HG03354 (cell line): ENCODE measurements at regions not wholly inside any gene's neighbourhood (a gene's known extent, or its start where the extent isn't known, plus 50 kb on each side); places are given as distances from the start of the nearest gene placed in this dataset.
"Not testable (repeated sequence)": the region's sequence is repeated elsewhere in the genome, so short reads cannot be mapped to it uniquely, and the experiment has no call there.

Source experiments
- ATAC-seq: cut with Tn5 transposase; IDR thresholded peaks from one replicate; pipeline ENCODE4 v1.9.1; 2021; ENCODE audit warnings: mild to moderate bottlenecking; ENCODE audit not compliant: unreplicated experiment, poor library complexity, severe bottlenecking

- no peak for ATAC-seq
These were observed 1156.8 kb upstream of the SEMA6A start for GRCh38 chr5:117731446-117731845.

GRCh38 chr5:117720784-117721183 lies 1146.2 kb upstream of the SEMA6A start:
- not testable (repeated sequence) for ATAC-seq

- ATAC-seq: no peak
These were observed 1144.8 kb upstream of the SEMA6A start for GRCh38 chr5:117719413-117719812.

GRCh38 chr5:117713585-117714198 lies 1139.1 kb upstream of the SEMA6A start:
- ATAC-seq: no peak

DNA sequence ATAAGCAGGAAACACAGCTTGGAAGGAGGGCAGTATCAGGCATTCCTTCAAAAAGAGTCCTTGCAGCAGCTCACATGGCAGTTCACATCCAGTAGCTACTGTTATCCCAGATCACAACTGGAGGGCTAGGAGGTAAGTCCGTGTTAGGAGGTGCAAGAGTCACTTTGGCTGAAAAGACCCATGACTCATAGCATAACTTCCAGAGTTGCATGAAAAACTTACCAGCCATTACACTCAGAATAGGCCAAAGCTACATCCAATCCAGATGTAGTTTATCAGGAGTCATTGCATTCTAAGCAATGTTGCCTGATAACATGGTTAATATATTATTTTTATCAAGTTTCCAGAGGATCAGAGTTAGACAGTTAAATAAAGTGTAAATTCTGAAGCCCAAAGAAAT lies 1126.4 kb upstream of the SEMA6A start:
- ATAC-seq: no peak

- no peak for ATAC-seq
These were observed 1118.0 kb upstream of the SEMA6A start for GRCh38 chr5:117692606-117693005.

DNA sequence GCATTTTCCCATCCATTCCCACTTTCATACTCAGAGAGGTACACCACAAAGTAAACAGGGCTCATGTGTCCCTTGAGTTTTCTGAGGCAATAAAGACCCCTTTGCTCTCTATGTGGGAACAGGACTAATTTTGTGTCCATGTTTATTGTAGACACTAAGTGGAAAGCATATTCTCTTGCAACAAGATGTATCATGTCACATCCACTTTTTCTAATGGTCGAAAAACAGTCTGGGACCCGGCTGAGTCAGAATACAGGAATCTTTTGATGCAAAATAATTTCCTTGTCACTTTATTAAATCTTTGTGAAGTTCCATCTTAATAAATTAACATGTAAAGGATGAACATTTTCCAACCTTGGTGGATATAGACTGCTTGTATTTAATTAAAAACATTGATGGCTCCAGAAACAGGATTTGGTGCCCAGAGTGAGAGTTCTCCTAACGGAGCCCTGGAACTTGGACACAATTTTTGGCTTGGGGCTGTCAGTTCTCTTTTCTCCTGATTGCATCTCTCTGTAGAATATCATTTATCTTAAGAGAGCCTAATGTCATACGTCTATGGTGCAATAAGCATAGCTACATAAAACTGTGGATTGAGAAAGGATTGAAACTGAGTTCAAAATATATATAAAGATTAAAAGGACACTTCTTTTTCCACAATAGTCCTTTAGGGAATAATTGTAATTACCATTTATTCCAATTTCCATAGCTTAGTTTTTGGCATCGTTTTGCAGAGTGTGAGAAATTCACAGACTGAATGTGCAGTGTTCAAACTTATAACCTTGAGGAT lies 1116.7 kb upstream of the SEMA6A start:
- no peak for ATAC-seq

DNA sequence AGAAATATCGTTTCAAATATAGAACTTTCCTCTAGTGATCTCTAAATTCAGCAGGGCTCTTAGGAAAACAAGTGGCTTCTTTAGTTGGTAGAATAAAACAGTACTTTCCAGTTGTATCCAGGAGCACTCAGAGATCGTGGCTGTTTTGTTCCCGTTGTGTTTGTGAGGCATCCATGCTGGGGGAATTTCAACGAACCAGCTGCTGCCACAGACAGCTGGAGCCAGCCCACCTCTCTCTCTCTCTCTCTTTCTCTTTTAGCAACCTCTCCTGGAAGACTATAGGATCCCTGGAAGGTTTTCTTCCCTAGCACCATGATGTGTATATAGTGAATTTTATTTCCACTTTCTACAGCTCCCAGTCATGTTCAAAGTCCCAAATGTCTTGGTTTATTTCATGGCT lies 1116.0 kb upstream of the SEMA6A start:
- ATAC-seq: no peak

GRCh38 chr5:117686926-117687325 lies 1112.3 kb upstream of the SEMA6A start:
- ATAC-seq: no peak

GRCh38 chr5:117682416-117682815 lies 1107.8 kb upstream of the SEMA6A start:
- ATAC-seq: no peak

- no peak for ATAC-seq
These were observed 1107.0 kb upstream of the SEMA6A start for GRCh38 chr5:117681431-117682254.

GRCh38 chr5:117680426-117680825 lies 1105.8 kb upstream of the SEMA6A start:
- ATAC-seq: no peak

- no peak for ATAC-seq
These were observed 1104.4 kb upstream of the SEMA6A start for GRCh38 chr5:117679046-117679445.

GRCh38 chr5:117675646-117676045 lies 1101.0 kb upstream of the SEMA6A start:
- no peak for ATAC-seq

GRCh38 chr5:117671551-117671950 lies 1096.9 kb upstream of the SEMA6A start:
- no peak for ATAC-seq

DNA sequence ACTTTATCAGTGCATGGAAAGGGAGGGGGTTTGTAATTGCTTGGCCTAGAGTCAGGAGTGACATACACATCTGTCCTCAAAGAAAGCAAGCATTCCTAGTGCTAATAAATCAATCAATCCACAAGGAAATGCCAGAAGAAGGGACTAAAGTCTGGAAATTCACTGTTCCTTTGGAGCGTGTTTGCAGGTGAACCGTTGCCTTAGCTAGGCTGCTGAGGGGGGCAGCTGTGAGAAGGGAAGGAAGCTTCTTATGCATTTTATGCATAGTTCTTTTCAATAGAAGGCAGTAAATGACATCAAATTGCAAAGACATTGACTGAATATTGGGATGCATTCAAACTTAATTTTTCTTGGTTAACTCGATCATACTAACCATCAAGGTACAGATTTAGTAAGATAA lies 1092.5 kb upstream of the SEMA6A start:
- ATAC-seq: no peak

GRCh38 chr5:117665121-117665520 lies 1090.5 kb upstream of the SEMA6A start:
- no peak for ATAC-seq

GRCh38 chr5:117662361-117662760 lies 1087.7 kb upstream of the SEMA6A start:
- ATAC-seq: no peak

DNA sequence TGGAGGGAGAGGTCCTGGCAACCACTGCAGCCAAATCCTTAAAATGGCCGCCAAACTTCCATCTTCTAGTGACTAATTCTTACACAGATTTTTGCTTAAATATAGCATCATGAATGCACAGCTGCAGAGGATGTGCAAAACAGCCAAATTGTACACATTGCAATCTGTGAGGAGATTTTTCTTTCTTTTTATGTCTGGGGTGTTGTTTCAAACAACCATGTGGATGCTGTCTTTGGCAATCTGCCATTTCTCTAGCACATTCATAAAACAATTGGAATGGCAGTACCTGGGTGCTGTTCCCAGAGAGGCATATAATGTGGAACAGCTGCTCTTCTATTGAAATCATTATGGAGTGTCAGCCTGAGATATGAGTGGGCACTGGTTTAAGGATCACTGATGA lies 1082.9 kb upstream of the SEMA6A start:
- no peak for ATAC-seq

- ATAC-seq: no peak
These were observed 1078.3 kb upstream of the SEMA6A start for GRCh38 chr5:117652958-117653280.
